ENCODE measurements at regions not wholly inside any gene's neighbourhood (a gene's known extent, or its start where the extent isn't known, plus 50 kb on each side); places are given as distances from the start of the nearest gene placed in this dataset.

GRCh38 chr17:72487731-72488494 lies 367.1 kb downstream of the SOX9 start:
- Histone ChIP-seq H3K4me3 (ENCODE audit: low read length) (no peak overlapping the region), H3K36me3 (ENCODE audit: insufficient read depth, low read length) (no peaks in the 10 kb centered on the region), H3K27me3 (ENCODE audit: control insufficient read depth in 1 of 2, insufficient read depth in 2 of 2, low read length in 2 of 2) (no peaks in the 10 kb centered on the region), H3K9me3 (ENCODE audit: control insufficient read depth in 1 of 2, insufficient read depth in 1 of 2, low read length in 2 of 2) (peaks cover 0 to 14% of the 10 kb centered on the region in 2 experiments), H3K27ac (ENCODE audit: low read depth in 1 of 2, low read length in 2 of 2) (no peak overlapping the region), H3K4me1 (ENCODE audit: insufficient read depth, low read length) (no peaks in the 10 kb centered on the region)
- DNase-seq (no peak), ATAC-seq (ENCODE audit: poor library complexity) (no peak)
- ChIA-PET POLR2A (no interaction called here), CTCF (no interaction called here)
- intact Hi-C loops (cut with DNase I, micrococcal nuclease), result no loop called here
- no peak overlapping the region for H3K4me3 Mint-ChIP-seq
- H3K9me3 Mint-ChIP-seq, result peaks cover 3% of the 10 kb centered on the region
- no peak overlapping the region for H3K27ac Mint-ChIP-seq
- peaks cover 7% of the 10 kb centered on the region for H3K27me3 Mint-ChIP-seq
- no peaks in the 10 kb centered on the region for H3K4me1 Mint-ChIP-seq (ENCODE audit: low read depth)
- TF ChIP-seq CTCF (IDR thresholded peaks at IDR 0.05), result no peak
- H3K36me3 Mint-ChIP-seq (ENCODE audit: low read depth), result no peaks in the 10 kb centered on the region

GRCh38 chr17:72488555-72489271 lies 367.9 kb downstream of the SOX9 start:
- Mint-ChIP-seq H3K27me3 (peaks cover 7% of the 10 kb centered on the region), H3K27ac (no peak overlapping the region), H3K9me3 (peaks cover 3% of the 10 kb centered on the region), H3K4me1 (ENCODE audit: low read depth) (no peaks in the 10 kb centered on the region), H3K4me3 (no peak overlapping the region), H3K36me3 (ENCODE audit: low read depth) (no peaks in the 10 kb centered on the region)
- no peaks in the 10 kb centered on the region for H3K4me1 ChIP-seq (ENCODE audit: insufficient read depth, low read length)
- H3K4me3 ChIP-seq (ENCODE audit: low read length), result no peak overlapping the region
- ChIA-PET POLR2A (no interaction called here), CTCF (no interaction called here)
- H3K27ac ChIP-seq (ENCODE audit: low read depth in 1 of 2, low read length in 2 of 2), result no peak overlapping the region
- no peak for TF ChIP-seq CTCF (IDR thresholded peaks at IDR 0.05)
- no peaks in the 10 kb centered on the region for H3K27me3 ChIP-seq (ENCODE audit: control insufficient read depth in 1 of 2, insufficient read depth in 2 of 2, low read length in 2 of 2)
- intact Hi-C loops (cut with DNase I, micrococcal nuclease), result no loop called here
- ATAC-seq (ENCODE audit: poor library complexity), result no peak
- H3K9me3 ChIP-seq (ENCODE audit: control insufficient read depth in 1 of 2, insufficient read depth in 1 of 2, low read length in 2 of 2), result peaks cover 0 to 14% of the 10 kb centered on the region in 2 experiments
- H3K36me3 ChIP-seq (ENCODE audit: insufficient read depth, low read length), result no peaks in the 10 kb centered on the region
- no peak for DNase-seq

DNA sequence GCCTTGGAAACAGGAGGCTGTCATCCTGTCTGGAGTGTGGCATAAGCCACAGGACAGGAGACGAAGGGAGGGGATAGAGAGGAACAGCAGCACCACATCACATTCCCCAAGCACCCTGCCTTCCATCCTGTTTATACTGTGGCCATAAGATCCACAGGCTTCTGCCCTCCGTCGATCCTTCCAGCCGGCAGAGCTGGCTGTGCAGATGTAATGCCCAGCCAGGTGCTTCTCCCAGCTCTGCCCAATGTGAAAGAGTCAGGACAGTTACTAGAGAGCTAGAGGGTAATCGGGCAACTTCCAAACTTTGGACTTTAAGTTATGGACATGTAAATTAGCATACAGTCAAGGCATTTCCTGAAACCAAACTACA lies 368.4 kb downstream of the SOX9 start:
- DNase-seq (no peak), ATAC-seq (ENCODE audit: poor library complexity) (no peak)
- H3K27ac Mint-ChIP-seq, result no peak overlapping the region
- intact Hi-C loops (cut with DNase I, micrococcal nuclease), result no loop called here
- H3K27me3 Mint-ChIP-seq, result peaks cover 11% of the 10 kb centered on the region
- H3K4me1 Mint-ChIP-seq (ENCODE audit: low read depth), result no peaks in the 10 kb centered on the region
- POLR2A ChIA-PET, result no interaction called here
- peaks cover 3% of the 10 kb centered on the region for H3K9me3 Mint-ChIP-seq
- CTCF ChIA-PET, result no interaction called here
- Histone ChIP-seq H3K27ac (ENCODE audit: low read depth in 1 of 2, low read length in 2 of 2) (no peak overlapping the region), H3K4me1 (ENCODE audit: insufficient read depth, low read length) (no peaks in the 10 kb centered on the region), H3K27me3 (ENCODE audit: control insufficient read depth in 1 of 2, insufficient read depth in 2 of 2, low read length in 2 of 2) (no peaks in the 10 kb centered on the region), H3K36me3 (ENCODE audit: insufficient read depth, low read length) (no peaks in the 10 kb centered on the region), H3K9me3 (ENCODE audit: control insufficient read depth in 1 of 2, insufficient read depth in 1 of 2, low read length in 2 of 2) (peaks cover 0 to 14% of the 10 kb centered on the region in 2 experiments), H3K4me3 (ENCODE audit: low read length) (no peak overlapping the region)
- no peak overlapping the region for H3K4me3 Mint-ChIP-seq
- no peaks in the 10 kb centered on the region for H3K36me3 Mint-ChIP-seq (ENCODE audit: low read depth)
- TF ChIP-seq CTCF (IDR thresholded peaks at IDR 0.05), result no peak

Data from CD4-positive, alpha-beta T cell (primary cell).